HUES48 (cell line): ENCODE measurements at regions not wholly inside any gene's neighbourhood (a gene's known extent, or its start where the extent isn't known, plus 50 kb on each side); places are given as distances from the start of the nearest gene placed in this dataset.

Source experiments
- H3K27ac ChIP-seq: one replicate; pipeline ENCODE4 v1.7.0; 2013; ENCODE audit warnings: low read depth, low read length, inconsistent platforms
- H3K27me3 ChIP-seq: 2 replicates; pipeline ENCODE4 v1.6.1; 2013; ENCODE audit warnings: mild to moderate bottlenecking, low read length; ENCODE audit not compliant: control insufficient read depth, insufficient read depth
- H3K36me3 ChIP-seq: 2 replicates; pipeline ENCODE4 v1.6.1; 2013; ENCODE audit warnings: low read length; ENCODE audit not compliant: control insufficient read depth, insufficient read depth
- H3K4me1 ChIP-seq: 2 replicates; pipeline ENCODE4 v1.6.1; 2013; ENCODE audit warnings: mild to moderate bottlenecking, low read length; ENCODE audit not compliant: control insufficient read depth, insufficient read depth
- H3K4me3 ChIP-seq: 2 replicates; pipeline ENCODE4 v1.5.1; 2013; ENCODE audit warnings: mild to moderate bottlenecking, low read depth, low read length
- H3K9ac ChIP-seq: 2 replicates; pipeline ENCODE4 v1.6.1; 2013; ENCODE audit warnings: mild to moderate bottlenecking, low read depth, low read length, moderate library complexity
- H3K9me3 ChIP-seq: 2 replicates; pipeline ENCODE4 v1.6.1; 2013; ENCODE audit warnings: low read length; ENCODE audit not compliant: control insufficient read depth, insufficient read depth

DNA sequence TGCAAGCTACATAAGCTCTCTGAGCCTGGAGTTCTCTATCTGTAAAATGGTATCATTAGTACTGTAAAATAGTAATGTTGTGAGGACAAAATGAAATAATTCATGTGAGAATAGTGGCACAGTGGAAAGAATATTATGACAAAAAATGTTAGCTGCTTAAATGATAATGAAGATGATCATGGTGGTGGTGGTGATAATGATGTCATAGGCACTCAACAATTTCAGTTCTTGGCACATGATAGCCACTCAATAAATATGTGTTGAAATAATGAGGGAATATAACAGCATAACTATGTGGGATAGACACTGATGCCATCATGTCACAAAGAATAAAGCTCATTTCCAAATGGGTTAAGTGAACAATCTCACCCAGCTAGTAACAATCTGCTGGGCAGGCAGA is 736.3 kb downstream of the EFNB2 start:
- Histone ChIP-seq H3K27me3 (no peaks in the 10 kb centered on the region), H3K9me3 (no peaks in the 10 kb centered on the region), H3K27ac (no peak overlapping the region), H3K9ac (no peak overlapping the region), H3K4me3 (no peak overlapping the region), H3K36me3 (no peaks in the 10 kb centered on the region), H3K4me1 (no peaks in the 10 kb centered on the region)

DNA sequence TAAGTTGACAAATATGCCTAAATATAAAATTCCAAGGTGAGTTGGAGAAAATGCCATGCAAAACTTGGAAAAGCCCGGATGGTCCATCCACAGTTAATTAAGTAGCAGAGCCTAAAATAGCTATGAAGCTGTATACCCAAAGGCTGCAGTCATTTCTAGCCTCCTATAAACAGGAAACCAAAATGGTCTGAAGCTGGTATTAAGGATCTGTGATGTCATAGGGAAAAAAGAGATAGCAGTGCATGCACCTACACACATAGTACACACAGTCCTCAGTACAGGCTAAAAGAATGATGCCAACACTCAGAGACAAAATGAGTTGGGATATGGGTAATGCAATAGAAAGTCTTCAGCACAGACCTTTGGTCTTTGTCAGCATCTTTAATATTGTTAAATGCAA is 736.9 kb downstream of the EFNB2 start:
- H3K4me3 ChIP-seq, result no peak overlapping the region
- no peaks in the 10 kb centered on the region for H3K36me3 ChIP-seq
- H3K27ac ChIP-seq, result no peak overlapping the region
- H3K4me1 ChIP-seq, result no peaks in the 10 kb centered on the region
- H3K9me3 ChIP-seq, result no peaks in the 10 kb centered on the region
- no peak overlapping the region for H3K9ac ChIP-seq
- no peaks in the 10 kb centered on the region for H3K27me3 ChIP-seq

DNA sequence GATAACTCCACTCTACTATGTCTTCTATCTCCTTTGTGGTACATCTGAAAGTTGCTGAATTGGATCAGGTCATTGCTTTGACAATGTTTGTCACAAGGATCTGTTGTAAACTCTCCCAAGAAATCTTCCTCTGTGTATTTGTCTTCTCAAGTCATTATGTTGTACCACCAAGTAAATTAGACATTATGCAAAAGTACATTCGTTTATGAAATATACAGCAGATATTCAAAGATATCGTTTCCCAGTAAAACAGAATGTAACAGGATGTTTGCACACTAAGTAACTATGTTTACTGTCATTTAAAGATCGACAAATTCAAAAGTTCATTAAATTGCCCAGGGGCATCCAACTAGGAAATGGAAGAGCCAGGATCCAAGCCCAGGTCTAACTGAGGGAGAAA is 739.4 kb downstream of the EFNB2 start:
- Histone ChIP-seq H3K4me1 (no peaks in the 10 kb centered on the region), H3K9me3 (no peaks in the 10 kb centered on the region), H3K4me3 (no peak overlapping the region), H3K9ac (no peak overlapping the region), H3K27me3 (no peaks in the 10 kb centered on the region), H3K36me3 (no peaks in the 10 kb centered on the region), H3K27ac (no peak overlapping the region)

DNA sequence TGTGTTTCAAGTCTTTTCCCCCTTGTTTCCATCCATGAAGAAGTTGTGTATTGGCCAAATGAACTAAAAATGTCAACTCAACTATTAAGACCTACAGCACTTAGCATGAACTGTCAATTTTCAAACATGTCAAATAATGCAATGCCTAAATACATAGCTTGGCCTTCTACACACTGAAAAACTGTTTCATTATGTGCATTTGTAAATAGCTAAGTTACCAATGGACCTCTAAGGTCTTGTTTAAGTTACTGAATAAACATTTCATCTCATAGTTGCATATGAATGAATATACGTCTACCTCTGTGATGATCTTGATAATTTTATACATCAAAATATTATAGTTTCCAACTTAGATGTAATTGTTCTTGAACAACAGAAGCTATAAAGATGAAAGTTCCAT is 744.5 kb downstream of the EFNB2 start:
- H3K27me3 ChIP-seq, result no peaks in the 10 kb centered on the region
- no peak overlapping the region for H3K27ac ChIP-seq
- no peaks in the 10 kb centered on the region for H3K36me3 ChIP-seq
- H3K4me1 ChIP-seq, result no peaks in the 10 kb centered on the region
- H3K9me3 ChIP-seq, result no peaks in the 10 kb centered on the region
- H3K4me3 ChIP-seq, result no peak overlapping the region
- no peak overlapping the region for H3K9ac ChIP-seq

DNA sequence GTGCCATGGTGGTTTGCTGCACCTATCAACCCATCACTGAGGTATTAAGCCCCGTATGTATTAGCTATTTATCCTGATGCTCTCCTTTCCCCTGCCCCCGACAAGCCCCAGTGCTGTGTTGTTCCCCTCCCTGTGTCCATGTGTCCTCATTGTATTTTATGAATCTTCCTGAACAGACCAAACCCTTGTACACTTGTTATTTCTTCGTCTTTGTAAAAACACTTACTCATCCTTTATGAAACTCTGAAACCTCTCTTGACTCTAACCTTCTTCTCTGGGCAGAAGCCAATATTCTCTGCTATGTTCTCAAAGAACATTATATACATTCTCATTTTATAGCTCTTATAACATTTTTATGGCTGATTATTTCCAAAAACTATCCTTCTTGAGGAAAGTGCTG is 746.9 kb downstream of the EFNB2 start:
- Histone ChIP-seq H3K27ac (no peak overlapping the region), H3K9me3 (no peaks in the 10 kb centered on the region), H3K36me3 (no peaks in the 10 kb centered on the region), H3K4me1 (no peaks in the 10 kb centered on the region), H3K9ac (no peak overlapping the region), H3K4me3 (no peak overlapping the region), H3K27me3 (no peaks in the 10 kb centered on the region)

DNA sequence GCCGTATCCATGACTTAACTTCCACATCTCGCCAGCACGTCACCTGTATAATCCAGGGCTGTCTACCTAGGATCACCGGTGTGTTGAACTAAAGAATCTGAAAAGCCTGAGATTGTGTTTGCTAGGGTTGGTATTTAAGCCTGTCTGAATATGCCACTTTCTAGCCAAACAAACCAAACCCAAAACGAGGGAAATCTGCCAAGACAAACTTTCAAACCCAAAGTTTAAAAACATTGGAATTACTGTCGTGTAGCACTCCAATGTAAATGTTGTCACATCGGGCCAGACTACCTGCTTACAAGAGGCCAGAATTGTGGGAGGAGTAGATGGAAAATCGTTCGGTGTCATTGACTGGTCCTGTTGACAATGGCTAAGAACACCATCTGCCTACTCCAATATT is 747.8 kb downstream of the EFNB2 start:
- H3K36me3 ChIP-seq, result no peaks in the 10 kb centered on the region
- no peak overlapping the region for H3K27ac ChIP-seq
- no peaks in the 10 kb centered on the region for H3K9me3 ChIP-seq
- no peaks in the 10 kb centered on the region for H3K27me3 ChIP-seq
- no peaks in the 10 kb centered on the region for H3K4me1 ChIP-seq
- no peak overlapping the region for H3K9ac ChIP-seq
- no peak overlapping the region for H3K4me3 ChIP-seq

DNA sequence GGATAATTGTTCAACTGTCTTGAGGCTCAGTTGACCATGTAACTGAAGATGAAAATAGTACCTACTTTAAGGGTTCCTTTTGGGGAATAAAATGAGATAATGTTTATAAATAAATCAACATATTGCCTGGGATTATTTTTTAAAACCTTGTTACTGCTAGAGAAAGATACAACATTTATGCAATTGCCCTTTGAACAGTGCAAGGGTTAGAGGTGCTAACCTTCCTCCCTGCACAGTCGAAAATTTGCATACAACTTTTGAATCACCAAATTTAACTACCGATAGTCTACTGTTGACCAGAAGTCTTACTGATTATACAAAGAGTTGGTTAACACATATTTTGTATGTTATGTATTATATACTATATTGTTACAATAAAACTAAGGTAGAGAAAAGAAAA is 750.0 kb downstream of the EFNB2 start:
- Histone ChIP-seq H3K4me1 (no peaks in the 10 kb centered on the region), H3K4me3 (no peak overlapping the region), H3K27ac (no peak overlapping the region), H3K36me3 (no peaks in the 10 kb centered on the region), H3K9ac (no peak overlapping the region), H3K27me3 (no peaks in the 10 kb centered on the region), H3K9me3 (no peaks in the 10 kb centered on the region)

DNA sequence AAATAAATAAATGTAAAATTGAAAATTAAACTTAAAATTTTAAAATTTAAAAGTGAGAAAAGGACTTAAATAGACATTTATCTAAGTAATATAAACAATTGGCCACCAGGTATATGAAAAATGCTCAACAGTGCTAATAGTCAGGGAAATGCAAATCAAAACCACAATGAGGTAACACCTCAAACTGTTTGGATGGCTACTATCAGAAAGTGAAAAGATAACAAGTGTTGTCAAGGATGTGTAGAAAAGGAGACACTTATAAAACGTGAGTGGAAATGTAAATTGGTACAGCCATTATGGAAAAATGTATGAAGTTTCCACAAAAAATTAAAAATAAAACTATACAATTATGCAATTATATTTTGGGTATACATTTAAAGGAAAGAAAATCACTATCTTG is 752.2 kb downstream of the EFNB2 start:
- no peak overlapping the region for H3K9ac ChIP-seq
- H3K9me3 ChIP-seq, result no peaks in the 10 kb centered on the region
- H3K36me3 ChIP-seq, result no peaks in the 10 kb centered on the region

DNA sequence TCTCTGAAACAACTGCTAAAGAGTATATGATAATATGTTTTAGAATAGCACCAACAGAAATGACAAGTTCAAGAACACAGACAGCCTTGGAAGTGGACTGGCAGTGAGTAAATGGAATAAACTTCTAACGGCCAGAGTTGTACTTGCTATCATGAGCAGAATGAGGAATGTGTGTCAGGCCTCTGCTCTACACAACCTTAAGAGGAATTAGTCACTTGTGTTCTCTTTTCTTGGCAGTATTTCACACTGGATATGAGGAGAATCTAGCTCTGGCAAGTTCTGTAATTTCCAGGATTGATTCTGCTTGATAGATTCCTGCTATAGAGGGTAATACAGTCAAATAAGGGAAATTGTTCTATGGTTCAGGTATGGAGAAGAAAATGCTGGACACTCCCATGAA is 757.3 kb downstream of the EFNB2 start:
- Histone ChIP-seq H3K36me3 (no peaks in the 10 kb centered on the region), H3K27me3 (no peaks in the 10 kb centered on the region), H3K27ac (no peak overlapping the region), H3K9me3 (no peaks in the 10 kb centered on the region), H3K4me3 (no peak overlapping the region), H3K9ac (no peak overlapping the region), H3K4me1 (peaks cover 17% of the 10 kb centered on the region; the same call in 1 of the 2 replicates)

More for the DNA sequence above, 752.2 kb downstream of the EFNB2 start:
- no peak overlapping the region for H3K4me3 ChIP-seq
- H3K27me3 ChIP-seq, result no peaks in the 10 kb centered on the region
- H3K4me1 ChIP-seq, result no peaks in the 10 kb centered on the region
- H3K27ac ChIP-seq, result no peak overlapping the region

DNA sequence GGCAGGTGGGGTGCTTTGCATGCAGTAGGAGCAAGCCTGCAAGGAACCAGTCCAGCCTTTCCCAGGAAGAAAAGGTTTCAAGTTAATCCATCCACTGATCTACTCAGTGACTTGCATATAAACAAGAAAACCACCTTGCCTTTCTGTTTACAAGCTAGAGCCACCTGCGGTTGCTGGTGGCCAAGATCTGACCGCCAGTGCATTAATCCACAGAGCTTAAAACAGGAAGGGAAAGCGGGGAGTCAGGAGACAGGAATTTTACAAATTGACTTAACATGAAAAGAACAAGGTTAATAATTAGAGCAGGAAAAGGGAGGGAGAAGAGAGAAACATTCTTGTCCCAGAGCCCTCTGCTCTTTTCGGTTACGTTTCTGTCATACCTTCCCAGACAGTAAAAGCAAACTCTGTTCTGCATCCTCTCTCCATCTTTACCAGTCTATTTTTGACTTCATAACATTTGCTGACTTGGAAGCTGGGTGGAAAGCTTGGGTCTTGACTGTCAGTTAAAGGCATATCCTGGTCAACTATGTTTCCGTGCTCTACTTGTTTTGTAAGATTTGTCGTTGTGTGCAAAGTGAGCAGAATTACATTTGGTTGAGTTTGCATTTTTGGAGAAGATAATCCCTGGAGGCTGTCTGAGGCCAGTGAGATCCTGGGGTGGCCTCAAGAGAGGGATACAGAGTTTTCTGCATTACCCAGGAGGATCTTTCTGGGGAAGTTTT is 760.6 kb downstream of the EFNB2 start:
- H3K36me3 ChIP-seq, result no peaks in the 10 kb centered on the region
- no peak overlapping the region for H3K9ac ChIP-seq
- no peaks in the 10 kb centered on the region for H3K9me3 ChIP-seq
- peak overlapping the region; percentile 32 for H3K27ac ChIP-seq
- peaks cover 19% of the 10 kb centered on the region; the same call in 1 of the 2 replicates for H3K4me1 ChIP-seq
- H3K27me3 ChIP-seq, result no peaks in the 10 kb centered on the region
- no peak overlapping the region for H3K4me3 ChIP-seq

DNA sequence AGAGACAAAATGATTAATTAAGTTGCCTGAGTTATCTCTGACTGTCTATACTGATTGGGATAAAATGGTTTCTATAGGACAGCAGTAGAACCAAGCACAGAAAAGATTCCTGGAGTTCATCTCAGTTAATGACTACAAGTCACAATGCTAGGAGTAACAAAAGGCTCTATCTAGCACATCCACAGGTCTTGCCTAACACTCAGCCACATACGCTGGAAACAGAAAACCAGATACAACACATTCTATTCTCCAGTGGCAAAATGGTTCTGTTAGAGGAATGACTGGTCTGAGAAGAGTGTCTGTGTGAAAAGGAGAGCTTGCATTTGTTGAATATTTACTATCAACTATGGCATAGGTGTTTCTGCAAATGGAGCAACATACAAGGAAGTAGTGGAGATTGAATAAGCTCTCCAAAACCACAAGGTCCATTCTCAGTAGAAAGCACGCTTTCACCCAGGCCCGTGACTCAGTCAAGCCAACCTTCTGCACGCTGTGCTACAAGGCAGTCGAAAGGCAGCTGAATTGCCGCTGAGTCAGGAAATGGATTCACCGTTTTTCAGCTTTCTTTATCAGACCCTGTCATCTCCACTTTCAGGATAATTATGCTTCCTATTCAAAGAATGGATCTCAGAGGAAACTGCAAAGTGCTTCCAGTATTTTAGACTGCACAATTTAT is 761.5 kb downstream of the EFNB2 start:
- Histone ChIP-seq H3K4me1 (peaks cover 19% of the 10 kb centered on the region; the same call in 1 of the 2 replicates), H3K4me3 (no peak overlapping the region), H3K27ac (no peak overlapping the region), H3K36me3 (no peaks in the 10 kb centered on the region), H3K9me3 (no peaks in the 10 kb centered on the region), H3K9ac (no peak overlapping the region), H3K27me3 (no peaks in the 10 kb centered on the region)
